OCI-LY1 (cell line): ENCODE measurements at regions not wholly inside any gene's neighbourhood (a gene's known extent, or its start where the extent isn't known, plus 50 kb on each side); places are given as distances from the start of the nearest gene placed in this dataset.

Experiments used
- H2AFZ ChIP-seq: fragments of 200-600 bp; sonication (generic), shearing (Covaris generic); 2 replicates; pipeline ENCODE4 v1.6.0; 2014; ENCODE audit warnings: antibody characterized with exemption, mild to moderate bottlenecking, low read length
- H3F3A ChIP-seq: fragments of 200-600 bp; sonication (generic), shearing (Covaris generic); 2 replicates; pipeline ENCODE4 v1.6.0; 2014; ENCODE audit warnings: mild to moderate bottlenecking, antibody characterized with exemption, low read length, moderate library complexity; ENCODE audit not compliant: insufficient read depth
- H3K27ac ChIP-seq: fragments of 200-600 bp; sonication (generic); 2 replicates; pipeline ENCODE4 v1.5.1; 2014; ENCODE audit warnings: low read length, mixed run types, mild to moderate bottlenecking, low read depth; ENCODE audit not compliant: poor library complexity, severe bottlenecking
- H3K27me3 ChIP-seq: fragments of 200-600 bp; sonication (generic); 2 replicates; pipeline ENCODE4 v1.6.0; 2014; ENCODE audit warnings: antibody characterized with exemption, mild to moderate bottlenecking, low read length, moderate library complexity; ENCODE audit not compliant: insufficient read depth
- H3K36me3 ChIP-seq: fragments of 200-600 bp; sonication (generic); 2 replicates; pipeline ENCODE4 v1.6.1; 2014; ENCODE audit warnings: mild to moderate bottlenecking, antibody characterized with exemption, low read length, moderate library complexity, mixed read lengths; ENCODE audit not compliant: insufficient read depth
- H3K4me1 ChIP-seq: fragments of 200-600 bp; sonication (generic); 2 replicates; pipeline ENCODE4 v1.5.1; 2014; ENCODE audit warnings: mild to moderate bottlenecking, low read length, moderate library complexity; ENCODE audit not compliant: insufficient read depth, severe bottlenecking
- H3K4me2 ChIP-seq: fragments of 200-600 bp; sonication (generic), shearing (Covaris generic); 2 replicates; pipeline ENCODE4 v1.6.1; 2014; ENCODE audit warnings: low read length
- H3K4me3 ChIP-seq: fragments of 200-600 bp; sonication (generic); 2 replicates; pipeline ENCODE4 v1.5.1; 2014; ENCODE audit warnings: low read length, low read depth, mild to moderate bottlenecking, mixed read lengths; ENCODE audit not compliant: poor library complexity, severe bottlenecking
- H3K79me2 ChIP-seq: fragments of 200-600 bp; shearing (Covaris generic); 2 replicates; pipeline ENCODE4 v1.6.1; 2016; ENCODE audit warnings: mixed run types, low read length, mixed read lengths; ENCODE audit not compliant: insufficient read depth
- H3K9ac ChIP-seq: fragments of 200-600 bp; sonication (generic), shearing (Covaris generic); 2 replicates; pipeline ENCODE4 v1.6.1; 2014; ENCODE audit warnings: mild to moderate bottlenecking, low read length, mixed read lengths
- H3K9me2 ChIP-seq: fragments of 200-600 bp; sonication (generic), shearing (Covaris generic); 2 replicates; pipeline ENCODE4 v1.6.1; 2014; ENCODE audit warnings: low read depth, mild to moderate bottlenecking, low read length, mixed read lengths
- H3K9me3 ChIP-seq: fragments of 200-600 bp; shearing (Covaris generic); 2 replicates; pipeline ENCODE4 v1.6.1; 2014; ENCODE audit warnings: low read length, mixed read lengths
- H4K20me1 ChIP-seq: fragments of 200-600 bp; sonication (generic), shearing (Covaris generic); 2 replicates; pipeline ENCODE4 v1.6.0; 2016; ENCODE audit warnings: mild to moderate bottlenecking, low read length; ENCODE audit not compliant: insufficient read depth
- CTCF ChIP-seq: fragments of 200-600 bp; sonication (generic), shearing (Covaris generic); IDR thresholded peaks from 2 replicates; pipeline ENCODE4 v1.5.1; 2017; ENCODE audit warnings: mild to moderate bottlenecking, antibody characterized with exemption, low read length, moderate library complexity, mixed read lengths
- EZH2 ChIP-seq: fragments of 200-600 bp; sonication (generic), shearing (Covaris generic); IDR thresholded peaks from 2 replicates; pipeline ENCODE4 v1.8.0; 2017; ENCODE audit warnings: borderline replicate concordance, mixed run types, mild to moderate bottlenecking, antibody characterized with exemption, low read length, moderate library complexity, mixed read lengths

GRCh38 chr2:241931084-241931975 lies 61.8 kb downstream of the RTP5 start:
- Histone ChIP-seq H3K4me1 (no peaks in the 10 kb centered on the region), H3K4me3 (no peak overlapping the region), H3K9ac (no peak overlapping the region), H4K20me1 (no peaks in the 10 kb centered on the region), H3K9me2 (no peaks in the 10 kb centered on the region), H3F3A (no peaks in the 10 kb centered on the region), H3K9me3 (no peaks in the 10 kb centered on the region), H3K27me3 (no peaks in the 10 kb centered on the region), H3K79me2 (no peaks in the 10 kb centered on the region), H3K36me3 (no peaks in the 10 kb centered on the region), H3K4me2 (no peak overlapping the region), H3K27ac (no peak overlapping the region), H2AFZ (no peak overlapping the region)
- TF ChIP-seq EZH2 = no peak
- TF ChIP-seq CTCF = no peak

DNA sequence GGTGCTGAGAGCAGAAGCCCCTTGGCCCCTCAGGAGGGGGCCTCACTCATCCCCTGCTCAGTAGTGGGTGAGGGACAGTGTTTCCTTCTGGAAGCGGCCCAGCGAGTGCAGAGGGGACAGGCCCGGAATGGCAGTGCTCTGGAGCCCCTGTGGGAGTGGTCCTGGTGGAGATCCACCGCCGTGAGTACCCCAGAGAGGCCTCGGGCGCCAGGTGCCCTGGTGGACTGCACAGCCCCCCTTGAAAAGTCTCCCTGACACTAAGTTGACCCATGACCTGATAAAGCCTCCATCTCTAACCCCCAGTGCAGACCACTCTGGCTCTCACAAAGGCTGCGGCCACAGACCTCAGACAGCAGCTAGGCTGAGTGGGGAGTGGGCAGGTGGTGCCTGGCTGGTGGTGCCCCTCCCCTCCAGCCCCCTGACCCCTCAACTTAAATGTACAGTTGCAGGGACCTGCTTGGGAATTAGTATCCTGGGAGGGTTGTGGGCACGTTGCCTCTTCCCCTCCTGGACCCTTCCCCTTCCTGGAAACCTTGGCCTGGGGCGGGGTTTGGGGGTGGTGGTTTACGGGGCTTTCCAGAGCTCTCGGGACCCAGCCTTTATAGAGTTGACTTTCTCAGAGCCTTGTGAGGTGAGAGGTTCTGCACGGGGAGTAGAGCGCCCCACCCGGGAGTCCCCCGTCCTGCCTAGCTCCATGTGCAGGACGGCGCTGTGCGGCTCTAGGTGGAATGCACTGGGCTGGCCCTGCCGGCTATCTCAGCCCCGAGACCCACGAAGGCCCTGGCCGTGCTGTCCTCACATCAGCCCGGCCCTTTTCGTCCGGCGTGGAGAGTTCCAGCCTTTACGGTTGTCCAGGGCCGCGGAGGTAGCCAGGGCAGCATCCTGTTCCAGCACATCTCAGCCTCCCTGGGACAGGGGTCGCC lies 62.7 kb downstream of the RTP5 start:
- TF ChIP-seq EZH2 (no peak), CTCF (no peak)
- Histone ChIP-seq H4K20me1 (no peaks in the 10 kb centered on the region), H3K27me3 (no peaks in the 10 kb centered on the region), H3K9ac (no peak overlapping the region), H3K27ac (no peak overlapping the region), H3K9me2 (no peaks in the 10 kb centered on the region), H3K4me1 (no peaks in the 10 kb centered on the region), H3K4me3 (no peak overlapping the region), H2AFZ (no peak overlapping the region), H3K4me2 (no peak overlapping the region), H3K79me2 (no peaks in the 10 kb centered on the region), H3K36me3 (no peaks in the 10 kb centered on the region), H3F3A (no peaks in the 10 kb centered on the region), H3K9me3 (no peaks in the 10 kb centered on the region)

GRCh38 chr2:241932899-241933178 lies 63.3 kb downstream of the RTP5 start:
- Histone ChIP-seq H3K36me3 (no peaks in the 10 kb centered on the region), H3K9me2 (no peaks in the 10 kb centered on the region), H2AFZ (no peak overlapping the region), H4K20me1 (no peaks in the 10 kb centered on the region), H3K4me2 (no peak overlapping the region), H3K79me2 (no peaks in the 10 kb centered on the region), H3K9ac (no peak overlapping the region), H3F3A (no peaks in the 10 kb centered on the region), H3K4me1 (no peaks in the 10 kb centered on the region), H3K9me3 (no peaks in the 10 kb centered on the region), H3K27me3 (no peaks in the 10 kb centered on the region), H3K4me3 (no peak overlapping the region), H3K27ac (no peak overlapping the region)
- TF ChIP-seq EZH2 = no peak
- TF ChIP-seq CTCF = no peak
